Prostate gland (tissue), 2 donors: ENCODE measurements at regions not wholly inside any gene's neighbourhood (a gene's known extent, or its start where the extent isn't known, plus 50 kb on each side); places are given as distances from the start of the nearest gene placed in this dataset.

Experiments used
- DNase-seq: peaks from one replicate; pipeline ENCODE4 v3.0.0-alpha.2; 2019; ENCODE audit warnings: low spot score
- H3K27ac ChIP-seq, 2 donors: fragments of 200-600 bp; sonication (generic); 2 replicates each; pipeline ENCODE4 v1.5.1; 2017 to 2019
- H3K27me3 ChIP-seq: fragments of 200-600 bp; sonication (generic); replicated peaks from 2 replicates; pipeline ENCODE4 v1.5.1; 2019; ENCODE audit not compliant: insufficient read depth
- H3K36me3 ChIP-seq, 2 donors: fragments of 200-600 bp; sonication (generic); 1 replicate in 1 of 2; 2 replicates in 1 of 2; pipeline versions ENCODE4 v1.5.1 to v1.8.1; 2017 to 2019
- H3K4me1 ChIP-seq: fragments of 200-600 bp; sonication (generic); replicated peaks from 2 replicates; pipeline ENCODE4 v1.5.1; 2019
- H3K4me3 ChIP-seq, 2 donors: fragments of 200-600 bp; sonication (generic); 2 replicates each; pipeline ENCODE4 v1.5.1; 2017 to 2019
- H3K9me3 ChIP-seq: fragments of 200-600 bp; sonication (generic); 2 replicates; pipeline ENCODE4 v1.5.1; 2017
- CTCF ChIP-seq, 4 experiments: fragments of 200-600 bp in 2 of 4; fragments of 450-650 bp in 2 of 4; sonication (generic) in 2 of 4; IDR thresholded peaks; 1 replicate in 3 of 4; 2 replicates in 1 of 4; pipeline ENCODE4 v1.5.1; 2016 to 2019; ENCODE audit warnings: antibody characterized with exemption in 4 of 4, mild to moderate bottlenecking in 2 of 4, moderate library complexity in 2 of 4
- POLR2A ChIP-seq: fragments of 450-650 bp; IDR thresholded peaks from one replicate; pipeline ENCODE4 v1.6.1; 2016; ENCODE audit warnings: antibody characterized with exemption, mild to moderate bottlenecking
- POLR2AphosphoS5 ChIP-seq: sonication (generic); formaldehyde crosslinking; IDR thresholded peaks from one replicate; pipeline ENCODE4 v1.6.1; 2017; ENCODE audit warnings: antibody characterized with exemption
- WGBS: methylation state at CpG from one replicate; pipeline ENCODE4 v1.1.5; 2018; 5-methylcytosine and 5-hydroxymethylcytosine counted together
- intact Hi-C: fragments of 100-400 bp; cut with DNase I; formaldehyde crosslinking; loops from one replicate; pipeline ENCODE4 v1.14.2; 2022

- TF ChIP-seq POLR2AphosphoS5 (no peak), CTCF (IDR thresholded peaks at IDR 0.05) (no peak), POLR2A (no peak)
- Histone ChIP-seq H3K9me3 (no peaks in the 10 kb centered on the region), H3K27ac (no peak overlapping the region), H3K4me1 (no peaks in the 10 kb centered on the region), H3K27me3 (no peaks in the 10 kb centered on the region), H3K4me3 (no peak overlapping the region), H3K36me3 (no peaks in the 10 kb centered on the region)
- intact Hi-C loops, result no loop called here
- DNase-seq, result no peak
- WGBS, result 93% methylated on average over 3 of the region's 3 CpGs
These were observed 96.1 kb upstream of the EGLN3 start for GRCh38 chr14:34046799-34047520.

- Histone ChIP-seq H3K9me3 (no peaks in the 10 kb centered on the region), H3K27me3 (no peaks in the 10 kb centered on the region), H3K27ac (no peak overlapping the region), H3K4me1 (no peaks in the 10 kb centered on the region), H3K4me3 (no peak overlapping the region), H3K36me3 (no peaks in the 10 kb centered on the region)
- 82% methylated on average over 9 of the region's 9 CpGs for WGBS
- TF ChIP-seq CTCF (IDR thresholded peaks at IDR 0.05), result no peak
- no peak for TF ChIP-seq POLR2A
- TF ChIP-seq POLR2AphosphoS5, result no peak
- no peak for DNase-seq
- intact Hi-C loops, result no loop called here
These were observed 93.9 kb upstream of the EGLN3 start for GRCh38 chr14:34044666-34045306.

GRCh38 chr14:34044373-34044637, 93.4 kb upstream of the EGLN3 start:
- no peak for TF ChIP-seq POLR2AphosphoS5
- no peak for TF ChIP-seq CTCF (IDR thresholded peaks at IDR 0.05)
- no peak for TF ChIP-seq POLR2A
- H3K27me3 ChIP-seq, result no peaks in the 10 kb centered on the region
- H3K36me3 ChIP-seq, result no peaks in the 10 kb centered on the region
- intact Hi-C loops, result no loop called here
- no peak overlapping the region for H3K27ac ChIP-seq
- H3K4me1 ChIP-seq, result no peaks in the 10 kb centered on the region
- DNase-seq, result no peak
- H3K9me3 ChIP-seq, result no peaks in the 10 kb centered on the region
- H3K4me3 ChIP-seq, result no peak overlapping the region
- 75% methylated on average over 4 of the region's 4 CpGs for whole genome bisulfite sequencing

GRCh38 chr14:34043627-34044372, 92.9 kb upstream of the EGLN3 start:
- DNase-seq, result no peak
- Histone ChIP-seq H3K36me3 (no peaks in the 10 kb centered on the region), H3K9me3 (no peaks in the 10 kb centered on the region), H3K4me3 (no peak overlapping the region), H3K27me3 (no peaks in the 10 kb centered on the region), H3K4me1 (no peaks in the 10 kb centered on the region), H3K27ac (no peak overlapping the region)
- WGBS, result 63% methylated on average over 4 of the region's 4 CpGs
- TF ChIP-seq POLR2A, result no peak
- no peak for TF ChIP-seq CTCF (IDR thresholded peaks at IDR 0.05)
- no peak for TF ChIP-seq POLR2AphosphoS5
- intact Hi-C loops, result no loop called here
